RWPE1 (cell line): ENCODE measurements at regions not wholly inside any gene's neighbourhood (a gene's known extent, or its start where the extent isn't known, plus 50 kb on each side); places are given as distances from the start of the nearest gene placed in this dataset.

Experiments used
- CTCF ChIA-PET: fragments of 350-600 bp; sonication (Branson Sonifier 250); formaldehyde crosslinking; extraction: SDS; loops from one replicate; lab custom pipeline; 2021; lab: Yijun Ruan, JAX
- POLR2A ChIA-PET: fragments of 400-600 bp; formaldehyde crosslinking; extraction: SDS; loops from one replicate; lab custom pipeline; 2020; ENCODE audit warnings: antibody characterized with exemption; ENCODE audit not compliant: low non-redundant PET; lab: Yijun Ruan, JAX
- DNase-seq: peaks from one replicate; pipeline ENCODE4 v3.0.0; 2012; ENCODE audit warnings: low spot score
- H3K27ac ChIP-seq: fragments of 450-650 bp; 2 replicates; pipeline ENCODE4 v1.5.1; 2017
- CTCF ChIP-seq: fragments of 450-650 bp; conservative IDR thresholded peaks from 2 replicates; pipeline ENCODE4 v1.5.1; 2017; ENCODE audit warnings: low read depth, mild to moderate bottlenecking

- TF ChIP-seq CTCF = no peak
- POLR2A ChIA-PET = no interaction called here
- CTCF ChIA-PET = interaction anchor here (0.7 kb wide), 1 partner anchor 42 kb away, joined by 3 read pairs; no protein-coding TSS in a partner anchor
These were observed 364.8 kb downstream of the SOX9 start for GRCh38 chr17:72485596-72485995.

GRCh38 chr17:72486806-72487205 lies 366.0 kb downstream of the SOX9 start:
- H3K27ac ChIP-seq = no peak overlapping the region
- CTCF ChIA-PET = interaction anchor here (0.6 to 0.7 kb wide), 2 partner anchors 494 to 1935 kb away, joined by 3 read pairs; no protein-coding TSS in a partner anchor

More at GRCh38 chr17:72485596-72485995, 364.8 kb downstream of the SOX9 start:
- H3K27ac ChIP-seq = no peak overlapping the region
- DNase-seq = no peak

GRCh38 chr17:72487731-72488494 lies 367.1 kb downstream of the SOX9 start:
- no peak for DNase-seq
- no peak for TF ChIP-seq CTCF
- CTCF ChIA-PET = no interaction called here
- peak overlapping the region; percentile 6; the same call in 1 of the 2 replicates for H3K27ac ChIP-seq
- POLR2A ChIA-PET = no interaction called here

More at GRCh38 chr17:72486806-72487205, 366.0 kb downstream of the SOX9 start:
- no peak for DNase-seq
- TF ChIP-seq CTCF = no peak
- POLR2A ChIA-PET = no interaction called here

GRCh38 chr17:72488555-72489271 lies 367.9 kb downstream of the SOX9 start:
- H3K27ac ChIP-seq = no peak overlapping the region
- no peak for TF ChIP-seq CTCF
- POLR2A ChIA-PET = no interaction called here
- CTCF ChIA-PET = interaction anchor here (0.5 kb wide), 2 partner anchors 99 to 860 kb away, joined by 3 read pairs; no protein-coding TSS in a partner anchor
- no peak for DNase-seq

- CTCF ChIA-PET = interaction anchor here (0.5 kb wide), 2 partner anchors 100 to 861 kb away, joined by 3 read pairs; no protein-coding TSS in a partner anchor
- DNase-seq = no peak
- POLR2A ChIA-PET = no interaction called here
- H3K27ac ChIP-seq = no peak overlapping the region
- TF ChIP-seq CTCF = no peak
These were observed 368.4 kb downstream of the SOX9 start for GRCh38 chr17:72489272-72489641.

- H3K27ac ChIP-seq = no peak overlapping the region
- DNase-seq = no peak
- TF ChIP-seq CTCF = no peak
- CTCF ChIA-PET = no interaction called here
- POLR2A ChIA-PET = no interaction called here
These were observed 370.3 kb downstream of the SOX9 start for GRCh38 chr17:72491102-72491501.
